Skeletal muscle tissue (tissue), 3 donors: ENCODE measurements at regions not wholly inside any gene's neighbourhood (a gene's known extent, or its start where the extent isn't known, plus 50 kb on each side); places are given as distances from the start of the nearest gene placed in this dataset.
A peak's percentile ranks its signal among the peaks of the same experiment; 100 is the strongest.

Experiments
- H3K27ac ChIP-seq: one replicate; pipeline ENCODE4 v1.7.0; 2013; ENCODE audit warnings: mild to moderate bottlenecking, low read depth, low read length, inconsistent platforms
- H3K27me3 ChIP-seq, 3 donors: one replicate each; pipeline ENCODE4 v1.7.0; 2013; ENCODE audit warnings: low read length in 3 of 3; ENCODE audit not compliant: control insufficient read depth in 3 of 3, insufficient read depth in 3 of 3
- H3K36me3 ChIP-seq, 3 donors: one replicate each; pipeline ENCODE4 v1.7.0; 2013; ENCODE audit warnings: low read length in 3 of 3; ENCODE audit not compliant: control insufficient read depth in 3 of 3, insufficient read depth in 3 of 3
- H3K4me1 ChIP-seq, 3 donors: one replicate each; pipeline ENCODE4 v1.7.0; 2013; ENCODE audit warnings: low read length in 3 of 3, mild to moderate bottlenecking in 3 of 3; ENCODE audit not compliant: control insufficient read depth in 3 of 3, insufficient read depth in 3 of 3
- H3K4me3 ChIP-seq, 3 donors: one replicate each; pipeline ENCODE4 v1.7.0; 2013; ENCODE audit warnings: low read length in 3 of 3
- H3K9ac ChIP-seq, 3 donors: one replicate each; pipeline ENCODE4 v1.7.0; 2013; ENCODE audit warnings: low read length in 3 of 3, mild to moderate bottlenecking in 3 of 3, moderate library complexity in 2 of 3, low read depth in 1 of 3
- H3K9me3 ChIP-seq, 3 donors: one replicate each; pipeline ENCODE4 v1.7.0; 2013; ENCODE audit warnings: low read length in 3 of 3; ENCODE audit not compliant: control insufficient read depth in 3 of 3
- donor health status: Osteomylitis.

- Histone ChIP-seq H3K36me3 (peaks cover 0 to 3% (median 0%) of the 10 kb centered on the region in 3 donors), H3K4me1 (peaks cover 46 to 50% (median 50%) of the 10 kb centered on the region in 3 donors), H3K9ac (no peak overlapping the region), H3K27ac (peak overlapping the region; percentile 76), H3K4me3 (no peak overlapping the region), H3K27me3 (no peaks in the 10 kb centered on the region), H3K9me3 (no peaks in the 10 kb centered on the region)
These were observed 62.7 kb upstream of the PTGR2 start for GRCh38 chr14:73788701-73789551.

GRCh38 chr14:73788317-73788598 is 63.4 kb upstream of the PTGR2 start:
- Histone ChIP-seq H3K27me3 (no peaks in the 10 kb centered on the region), H3K9ac (peak overlapping the region; percentile 92 to 98 (median 98)), H3K9me3 (no peaks in the 10 kb centered on the region), H3K4me3 (peak overlapping the region in 1 of 3 donors; percentile 82), H3K4me1 (peaks cover 52 to 57% (median 54%) of the 10 kb centered on the region in 3 donors), H3K27ac (peak overlapping the region; percentile 94), H3K36me3 (peaks cover 0 to 4% (median 0%) of the 10 kb centered on the region in 3 donors)

- Histone ChIP-seq H3K9ac (peak overlapping the region; percentile 92 to 98 (median 98)), H3K9me3 (no peaks in the 10 kb centered on the region), H3K4me1 (peaks cover 58 to 63% (median 60%) of the 10 kb centered on the region in 3 donors), H3K4me3 (peak overlapping the region; percentile 82 to 90 (median 89)), H3K27ac (peak overlapping the region; percentile 94), H3K27me3 (no peaks in the 10 kb centered on the region), H3K36me3 (peaks cover 0 to 5% (median 0%) of the 10 kb centered on the region in 3 donors)
These were observed 63.9 kb upstream of the PTGR2 start for GRCh38 chr14:73787486-73788316.

GRCh38 chr14:73786636-73787485 is 64.8 kb upstream of the PTGR2 start:
- no peaks in the 10 kb centered on the region for H3K27me3 ChIP-seq
- no peaks in the 10 kb centered on the region for H3K9me3 ChIP-seq
- H3K27ac ChIP-seq, result peak overlapping the region; percentile 94
- H3K36me3 ChIP-seq, result peaks cover 0 to 4% (median 0%) of the 10 kb centered on the region in 3 donors
- H3K4me1 ChIP-seq, result peaks cover 62 to 66% (median 65%) of the 10 kb centered on the region in 3 donors
- peak overlapping the region; percentile 82 to 94 (median 89) for H3K4me3 ChIP-seq
- peak overlapping the region; percentile 92 to 98 (median 98) for H3K9ac ChIP-seq

- no peaks in the 10 kb centered on the region for H3K9me3 ChIP-seq
- H3K9ac ChIP-seq, result peak overlapping the region; percentile 92 to 98 (median 98)
- peak overlapping the region; percentile 94 for H3K27ac ChIP-seq
- H3K27me3 ChIP-seq, result no peaks in the 10 kb centered on the region
- H3K4me3 ChIP-seq, result peak overlapping the region; percentile 82 to 94 (median 89)
- peaks cover 0 to 4% (median 0%) of the 10 kb centered on the region in 3 donors for H3K36me3 ChIP-seq
- H3K4me1 ChIP-seq, result peaks cover 63 to 67% (median 65%) of the 10 kb centered on the region in 3 donors
These were observed 65.6 kb upstream of the PTGR2 start for GRCh38 chr14:73785834-73786635.

- Histone ChIP-seq H3K27me3 (no peaks in the 10 kb centered on the region), H3K4me1 (peaks cover 65 to 68% (median 66%) of the 10 kb centered on the region in 3 donors), H3K27ac (peak overlapping the region; percentile 94), H3K4me3 (peak overlapping the region; percentile 82 to 94 (median 89)), H3K36me3 (peaks cover 0 to 4% (median 0%) of the 10 kb centered on the region in 3 donors), H3K9ac (peak overlapping the region; percentile 92 to 98 (median 98)), H3K9me3 (no peaks in the 10 kb centered on the region)
These were observed 66.2 kb upstream of the PTGR2 start for GRCh38 chr14:73785336-73785833.

GRCh38 chr14:73784988-73785313 is 66.7 kb upstream of the PTGR2 start:
- Histone ChIP-seq H3K4me1 (peaks cover 66 to 69% (median 68%) of the 10 kb centered on the region in 3 donors), H3K9ac (peak overlapping the region; percentile 92 to 98 (median 98)), H3K4me3 (peak overlapping the region; percentile 82 to 94 (median 89)), H3K9me3 (no peaks in the 10 kb centered on the region), H3K27ac (peak overlapping the region; percentile 94), H3K36me3 (peaks cover 0 to 4% (median 0%) of the 10 kb centered on the region in 3 donors), H3K27me3 (no peaks in the 10 kb centered on the region)

- Histone ChIP-seq H3K4me1 (peaks cover 60 to 63% (median 62%) of the 10 kb centered on the region in 3 donors), H3K4me3 (peak overlapping the region; percentile 19 to 89 (median 36)), H3K27me3 (no peaks in the 10 kb centered on the region), H3K36me3 (peaks cover 0 to 4% (median 0%) of the 10 kb centered on the region in 3 donors), H3K9me3 (no peaks in the 10 kb centered on the region), H3K27ac (peak overlapping the region; percentile 94), H3K9ac (peak overlapping the region; percentile 46 to 98 (median 98))
These were observed 67.2 kb upstream of the PTGR2 start for GRCh38 chr14:73784181-73784987.
